Pulmonary artery endothelial cell (primary cell): ENCODE measurements at regions not wholly inside any gene's neighbourhood (a gene's known extent, or its start where the extent isn't known, plus 50 kb on each side); places are given as distances from the start of the nearest gene placed in this dataset.
"Not testable (repeated sequence)": the region's sequence is repeated elsewhere in the genome, so short reads cannot be mapped to it uniquely, and the experiment has no call there.

ENCODE experiments used
- DNase-seq: peaks from one replicate; pipeline ENCODE4 v3.0.0-alpha.2; 2011; ENCODE audit warnings: low read depth, low spot score

- DNase-seq, result no peak
These were observed 147.7 kb downstream of the ABCC12 start for GRCh38 chr16:48008011-48008525.

DNA sequence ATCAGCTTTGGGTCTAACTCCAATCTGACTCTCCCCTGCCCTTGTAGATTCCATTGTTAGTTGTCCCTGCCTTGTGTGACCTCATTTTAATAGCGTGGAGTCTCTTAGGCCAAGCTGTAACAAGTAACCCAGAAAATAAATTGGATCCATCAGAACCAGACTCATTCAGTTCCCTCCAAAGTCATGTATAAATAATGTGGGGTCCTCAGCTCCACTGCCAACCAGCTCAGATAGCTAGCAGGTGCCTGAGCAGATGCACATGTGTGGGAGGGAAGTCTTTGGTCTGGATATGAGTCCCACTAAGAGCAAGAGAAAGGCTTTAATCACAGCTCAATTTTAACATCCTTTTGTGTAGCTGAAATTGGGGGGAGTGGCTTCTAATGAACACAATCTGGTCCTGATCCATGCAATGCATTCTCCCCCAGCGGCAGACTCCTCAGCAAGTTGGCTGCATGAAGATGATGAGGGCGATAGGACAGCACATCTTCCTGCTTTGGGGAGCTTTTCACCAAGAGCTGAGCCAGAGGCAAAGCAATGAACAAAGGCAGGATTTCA, 151.6 kb downstream of the ABCC12 start:
- DNase-seq, result no peak

GRCh38 chr16:48003206-48003907, 152.4 kb downstream of the ABCC12 start:
- DNase-seq, result no peak

DNA sequence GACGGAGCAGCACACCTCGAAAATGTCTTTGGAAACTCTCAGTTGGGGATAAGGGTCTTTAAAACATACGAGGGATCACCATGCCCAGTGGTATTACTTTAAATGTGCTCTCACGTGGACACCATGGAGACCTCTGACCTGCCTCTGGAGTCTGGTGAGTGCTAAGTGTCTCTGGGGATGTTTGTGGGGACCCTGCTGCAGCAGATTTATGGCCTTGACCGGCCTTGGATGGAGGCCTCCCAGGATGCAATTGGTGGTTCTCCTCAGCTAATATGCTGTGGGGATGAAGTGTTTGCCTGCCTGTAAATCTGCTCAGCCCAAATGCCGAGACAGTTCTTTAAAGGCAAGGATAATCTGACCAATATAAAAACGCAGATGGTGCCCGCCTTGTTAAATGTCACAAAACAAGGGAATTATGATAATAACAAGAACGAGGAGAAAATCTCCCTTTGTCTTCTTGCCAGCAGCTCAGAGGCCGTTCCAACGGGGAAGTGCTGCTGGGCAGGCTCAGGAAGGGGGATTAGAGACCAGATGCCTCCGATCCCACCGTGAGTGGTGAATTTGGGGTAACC, 154.4 kb downstream of the ABCC12 start:
- no peak for DNase-seq

- no peak for DNase-seq
These were observed 155.2 kb downstream of the ABCC12 start for GRCh38 chr16:48000622-48001021.

DNA sequence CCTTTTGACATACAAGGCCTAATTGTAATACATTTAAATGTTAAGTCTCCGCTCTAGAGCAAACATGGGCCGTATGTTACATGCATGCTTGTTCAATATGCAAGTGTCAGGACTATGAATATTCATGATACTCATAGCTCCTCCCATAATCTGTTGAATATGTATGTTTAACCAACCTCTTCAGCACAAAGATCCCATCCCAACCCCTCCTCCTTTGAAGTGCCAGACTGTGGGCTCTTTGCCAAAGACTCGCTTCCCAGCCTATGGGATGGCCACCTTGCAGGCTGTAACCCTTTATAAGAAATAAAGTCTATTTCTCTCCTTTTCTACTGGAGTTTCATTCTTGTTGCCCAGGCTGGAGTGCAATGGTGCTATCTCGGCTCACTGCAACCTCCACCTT, 156.2 kb downstream of the ABCC12 start:
- DNase-seq, result no peak

- DNase-seq, result no peak
These were observed 160.4 kb downstream of the ABCC12 start for GRCh38 chr16:47995354-47995753.

- no peak for DNase-seq
These were observed 164.3 kb downstream of the ABCC12 start for GRCh38 chr16:47991491-47991890.

GRCh38 chr16:47990676-47991075, 165.1 kb downstream of the ABCC12 start:
- no peak for DNase-seq

- DNase-seq, result no peak
These were observed 168.7 kb downstream of the ABCC12 start for GRCh38 chr16:47987136-47987535.

DNA sequence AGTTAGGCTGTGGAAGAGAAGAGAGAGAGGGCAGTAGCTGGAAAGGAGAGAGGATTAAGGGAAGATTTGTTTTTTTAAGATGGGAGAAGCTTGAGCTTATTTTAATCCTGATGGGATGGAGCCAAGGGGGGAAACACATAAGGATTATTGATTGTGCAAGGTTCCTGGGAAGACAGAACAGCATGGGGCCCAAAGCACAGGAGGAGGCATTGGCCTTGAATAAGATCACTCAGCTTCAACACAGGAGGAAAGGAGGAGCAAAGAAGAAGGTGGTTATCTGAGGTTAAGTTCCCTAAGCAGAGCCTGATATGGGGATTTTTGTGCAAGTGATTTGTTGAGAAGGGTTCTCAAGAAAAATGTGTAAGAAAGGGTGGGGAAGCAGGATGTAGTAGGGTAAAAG, 169.8 kb downstream of the ABCC12 start:
- DNase-seq, result no peak

DNA sequence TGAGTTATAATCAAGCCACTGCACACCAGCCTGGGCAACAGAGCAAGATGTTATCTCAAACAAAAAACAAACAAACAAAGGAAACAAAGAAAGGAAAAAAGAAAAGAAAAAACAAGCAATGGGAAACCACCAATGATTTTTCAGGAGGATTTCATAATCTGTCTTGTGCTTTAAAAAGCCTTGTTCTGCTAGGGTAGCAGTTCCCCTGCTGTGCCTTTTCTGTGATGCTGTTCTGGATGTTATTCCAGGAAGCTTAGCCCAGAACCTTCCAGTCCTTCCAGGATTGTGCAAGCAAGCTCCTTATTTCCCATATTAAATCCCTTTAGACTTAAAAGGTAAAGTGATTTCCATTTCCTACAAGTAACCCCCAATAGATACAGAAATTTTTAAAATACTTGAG, 171.1 kb downstream of the ABCC12 start:
- DNase-seq, result no peak

DNA sequence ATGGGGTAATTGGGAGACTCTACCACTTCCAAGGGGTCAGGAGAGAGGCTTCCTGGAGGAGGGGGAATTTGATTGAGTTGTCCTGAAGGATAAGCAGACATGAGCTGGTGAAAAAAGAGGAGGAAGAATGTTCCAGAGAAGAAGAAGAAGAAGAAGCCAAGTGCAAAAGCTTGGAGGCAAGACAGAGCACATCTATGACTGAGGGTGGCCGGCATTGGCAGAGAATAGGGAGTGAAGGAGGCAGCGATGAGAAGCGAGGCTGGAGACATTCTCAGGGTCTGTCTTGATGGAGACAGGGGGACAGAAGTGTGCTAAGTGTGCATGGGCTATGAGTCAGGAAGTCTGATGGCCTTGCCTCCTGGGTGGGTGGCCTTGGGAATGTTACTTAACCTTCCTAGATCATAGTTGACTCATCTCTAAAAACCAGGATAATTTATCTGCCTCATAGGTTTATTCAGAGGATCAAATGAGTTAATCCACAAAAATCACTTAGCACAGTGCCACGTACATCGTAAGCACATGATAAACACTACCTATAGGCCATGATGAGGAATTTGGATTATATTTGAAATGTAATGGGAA, 171.7 kb downstream of the ABCC12 start:
- DNase-seq, result no peak

- no peak for DNase-seq
These were observed 175.6 kb downstream of the ABCC12 start for GRCh38 chr16:47980212-47980611.

- no peak for DNase-seq
These were observed 176.1 kb downstream of the ABCC12 start for GRCh38 chr16:47979616-47980182.

GRCh38 chr16:47979164-47979520, 176.7 kb downstream of the ABCC12 start:
- DNase-seq, result no peak

- DNase-seq, result no peak
These were observed 177.2 kb downstream of the ABCC12 start for GRCh38 chr16:47978491-47979163.

DNA sequence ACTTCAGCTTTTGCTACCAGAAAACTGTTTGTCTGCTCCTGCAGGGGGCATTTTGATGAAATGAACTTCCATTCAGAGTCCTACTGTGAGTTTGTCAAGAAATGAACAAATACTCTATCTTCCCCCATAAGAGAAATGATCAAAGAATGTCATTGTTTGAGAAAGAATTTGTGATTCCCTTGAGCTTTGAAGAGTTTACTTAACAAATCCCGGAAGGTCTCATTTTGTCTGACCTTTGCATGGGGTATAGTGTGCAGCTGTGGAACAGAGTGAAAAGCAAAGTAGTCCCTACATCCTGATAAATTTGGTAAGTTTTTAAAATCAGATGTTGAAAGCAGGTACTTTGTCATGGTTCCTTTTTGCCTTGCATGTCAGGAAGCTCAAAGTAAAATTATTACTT, 178.0 kb downstream of the ABCC12 start:
- no peak for DNase-seq

GRCh38 chr16:47976636-47977210, 179.1 kb downstream of the ABCC12 start:
- DNase-seq, result no peak

DNA sequence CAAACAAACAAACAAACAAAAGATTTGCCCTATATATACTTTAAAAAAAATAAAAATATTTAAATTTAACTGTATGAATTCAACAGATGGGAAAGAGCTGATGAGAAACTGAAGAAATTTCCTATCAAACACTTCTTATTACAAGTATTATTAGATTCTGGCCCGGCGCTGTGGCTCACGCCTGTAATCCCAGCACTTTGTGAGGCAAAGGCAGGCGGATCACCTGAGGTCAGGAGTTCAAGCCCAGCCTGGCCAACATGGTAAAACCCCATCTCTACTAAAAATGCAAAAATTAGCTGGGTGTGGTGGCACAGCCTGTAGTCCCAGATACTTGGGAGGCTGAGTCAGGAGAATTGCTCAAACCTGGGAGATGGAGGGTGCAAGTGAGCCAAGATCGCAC, 180.8 kb downstream of the ABCC12 start:
- not testable (repeated sequence) for DNase-seq

DNA sequence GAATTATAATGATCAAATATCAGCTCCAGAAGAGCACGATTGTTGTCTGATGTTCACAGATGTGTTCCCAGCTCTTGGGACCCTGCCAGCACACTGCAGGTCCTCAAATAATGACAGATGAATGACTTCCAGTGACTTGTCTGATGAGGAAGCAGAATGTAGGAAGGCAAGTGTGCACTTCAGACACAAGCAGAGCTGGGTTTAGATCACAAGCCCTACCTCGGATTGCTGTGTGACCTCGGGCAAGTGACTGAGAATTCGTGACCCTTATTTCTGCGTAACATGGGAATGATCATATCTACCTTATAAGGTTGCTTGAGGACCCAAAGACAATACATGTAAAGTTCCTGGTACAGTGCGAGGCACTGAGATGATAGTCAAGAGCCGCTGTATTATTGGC, 182.2 kb downstream of the ABCC12 start:
- DNase-seq, result no peak
